HG02798 (cell line): ENCODE measurements at regions not wholly inside any gene's neighbourhood (a gene's known extent, or its start where the extent isn't known, plus 50 kb on each side); places are given as distances from the start of the nearest gene placed in this dataset.

ENCODE experiments used
- ATAC-seq: cut with Tn5 transposase; IDR thresholded peaks from one replicate; pipeline ENCODE4 v1.9.1; 2021; ENCODE audit warnings: mild to moderate bottlenecking; ENCODE audit not compliant: unreplicated experiment, poor library complexity

GRCh38 chr10:29176845-29177832, 111.7 kb upstream of the LYZL1 start:
- no peak for ATAC-seq

GRCh38 chr10:29181936-29182335, 106.9 kb upstream of the LYZL1 start:
- ATAC-seq = no peak

- ATAC-seq = no peak
Observed at GRCh38 chr10:29183301-29183945, 105.4 kb upstream of the LYZL1 start.

DNA sequence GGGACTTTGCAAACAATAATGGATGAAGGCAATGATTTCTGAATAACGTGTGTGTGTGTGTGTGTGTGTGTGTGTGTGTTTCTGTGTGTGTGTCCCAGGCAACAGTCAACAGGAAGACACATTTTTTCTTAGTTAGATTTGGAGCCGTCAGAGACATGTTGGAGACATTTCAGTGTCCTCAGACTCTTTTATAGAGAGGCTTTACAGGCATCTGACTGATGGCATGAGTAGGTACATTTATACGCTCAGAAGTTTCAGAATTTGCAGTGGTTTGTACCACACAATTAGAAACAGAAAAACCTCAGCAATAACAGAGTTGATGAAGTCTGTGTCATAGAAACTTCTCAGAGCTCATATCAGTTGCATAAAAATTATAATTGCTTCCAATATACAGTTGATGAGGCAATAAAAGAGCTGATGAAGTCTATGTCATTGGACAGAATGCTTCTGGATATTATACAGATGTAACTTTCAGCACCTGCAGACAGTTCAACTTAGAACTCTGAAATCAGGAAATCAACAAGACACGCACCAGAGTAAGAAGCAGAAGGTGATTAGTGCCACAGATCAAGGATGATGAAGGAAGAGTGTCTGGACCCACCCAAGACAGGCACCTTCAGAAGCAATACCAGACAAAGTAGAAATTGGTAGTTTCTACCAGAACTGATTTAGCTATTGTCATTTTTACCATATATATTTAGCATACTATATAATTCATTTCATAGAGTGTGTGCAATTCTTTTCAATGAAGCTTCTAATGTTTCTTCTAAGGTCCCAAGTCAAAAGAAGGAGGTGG, 104.5 kb upstream of the LYZL1 start:
- ATAC-seq = no peak

DNA sequence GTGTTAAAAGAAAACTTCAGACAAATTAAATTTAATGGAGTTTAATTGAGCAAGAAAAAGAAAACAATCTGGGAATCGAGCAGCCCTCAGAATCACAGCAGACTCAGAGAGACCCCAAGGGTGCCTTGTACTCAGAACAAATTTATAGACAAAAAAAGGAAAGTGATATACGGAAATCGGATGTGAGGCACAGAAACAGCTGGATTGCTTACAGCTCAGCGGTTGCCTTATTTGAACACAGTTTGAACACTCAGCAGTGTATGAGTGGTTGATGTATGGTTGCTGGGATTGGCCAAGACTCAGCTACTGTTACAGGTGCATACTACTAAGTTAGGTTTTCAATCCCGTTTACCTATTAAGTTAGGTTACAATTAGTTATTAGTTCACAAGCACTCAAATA, 103.8 kb upstream of the LYZL1 start:
- no peak for ATAC-seq

- no peak for ATAC-seq
Observed at GRCh38 chr10:29186221-29186620, 102.6 kb upstream of the LYZL1 start.

GRCh38 chr10:29189256-29189655, 99.6 kb upstream of the LYZL1 start:
- ATAC-seq = no peak

GRCh38 chr10:29191674-29192073, 97.2 kb upstream of the LYZL1 start:
- ATAC-seq = no peak

GRCh38 chr10:29199339-29199738, 89.5 kb upstream of the LYZL1 start:
- no peak for ATAC-seq

GRCh38 chr10:29199941-29200679, 88.8 kb upstream of the LYZL1 start:
- no peak for ATAC-seq

GRCh38 chr10:29202386-29202940, 86.4 kb upstream of the LYZL1 start:
- no peak for ATAC-seq

DNA sequence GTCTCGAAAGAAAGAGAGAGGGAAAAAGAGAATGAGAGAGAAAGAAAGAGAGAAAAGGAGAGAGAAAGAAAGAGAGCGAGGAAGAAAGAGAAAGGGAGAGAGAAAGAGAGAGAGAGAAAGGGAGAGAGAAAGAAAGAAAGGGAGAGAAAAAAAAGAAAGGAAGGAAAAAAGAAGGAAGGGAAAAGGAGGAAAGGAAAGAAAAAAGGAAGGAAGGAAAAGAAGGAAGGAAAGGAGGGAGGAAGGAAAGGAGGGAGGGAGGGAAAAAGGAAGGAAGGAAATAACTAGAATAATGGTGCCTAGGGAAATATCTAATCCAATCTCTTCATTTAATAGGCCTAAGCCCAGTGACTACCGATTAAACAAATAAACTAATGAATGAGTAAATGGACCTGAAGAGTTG, 85.4 kb upstream of the LYZL1 start:
- ATAC-seq = no peak

DNA sequence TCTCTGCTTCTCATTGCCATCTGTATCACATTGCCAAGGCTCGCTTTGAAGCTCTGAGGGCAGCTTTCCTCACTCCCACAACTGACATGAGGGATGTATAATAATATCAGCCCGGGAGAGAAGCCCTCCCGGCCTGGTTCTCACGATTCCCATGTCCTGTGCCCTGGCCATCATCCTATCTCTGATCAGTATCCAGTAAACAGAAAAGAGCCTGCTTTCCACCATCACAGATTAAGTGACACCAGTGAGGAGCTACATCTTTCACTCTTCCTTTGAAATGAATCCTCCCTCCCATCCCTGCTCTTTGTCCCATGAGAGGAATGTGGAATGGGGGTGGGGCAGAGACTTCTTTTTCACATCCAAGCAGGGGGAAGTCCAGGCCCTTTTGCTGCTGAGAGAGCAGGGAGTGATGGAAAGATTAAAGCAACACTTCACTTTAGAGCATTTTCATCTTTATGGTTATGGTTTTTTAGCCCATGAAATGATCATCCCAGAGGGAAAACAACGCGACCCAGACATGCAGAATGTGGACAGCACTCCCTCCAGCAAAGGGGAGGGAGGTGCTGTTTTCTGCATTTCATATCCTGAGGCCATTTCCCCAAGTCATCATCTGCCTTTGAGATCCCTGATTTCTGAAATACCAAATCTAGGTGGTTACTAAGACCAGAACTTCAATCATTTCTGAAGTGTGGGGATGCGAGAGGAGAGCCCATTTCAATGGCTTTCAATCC, 84.6 kb upstream of the LYZL1 start:
- no peak for ATAC-seq

GRCh38 chr10:29205787-29206186, 83.1 kb upstream of the LYZL1 start:
- no peak for ATAC-seq

- ATAC-seq = no peak
Observed at GRCh38 chr10:29208845-29209244, 80.0 kb upstream of the LYZL1 start.

DNA sequence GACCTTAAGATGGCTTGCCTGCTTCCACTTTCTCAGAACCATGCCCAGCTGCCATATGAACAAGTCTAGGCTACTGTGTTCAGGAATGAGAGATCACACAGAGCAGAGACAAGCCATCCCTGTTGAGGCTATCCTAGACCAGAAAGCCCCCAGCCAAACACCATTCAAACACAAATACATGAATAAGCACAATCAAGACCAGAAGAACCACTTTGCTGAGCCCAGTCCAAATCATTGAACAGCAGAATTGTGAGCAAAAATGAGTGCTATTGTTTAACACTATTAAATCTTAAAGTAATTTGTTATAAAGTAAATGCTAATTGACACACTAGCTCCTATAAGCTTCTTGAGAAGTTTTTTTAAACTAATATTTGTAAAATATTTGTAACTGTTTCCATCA, 79.0 kb upstream of the LYZL1 start:
- no peak for ATAC-seq

DNA sequence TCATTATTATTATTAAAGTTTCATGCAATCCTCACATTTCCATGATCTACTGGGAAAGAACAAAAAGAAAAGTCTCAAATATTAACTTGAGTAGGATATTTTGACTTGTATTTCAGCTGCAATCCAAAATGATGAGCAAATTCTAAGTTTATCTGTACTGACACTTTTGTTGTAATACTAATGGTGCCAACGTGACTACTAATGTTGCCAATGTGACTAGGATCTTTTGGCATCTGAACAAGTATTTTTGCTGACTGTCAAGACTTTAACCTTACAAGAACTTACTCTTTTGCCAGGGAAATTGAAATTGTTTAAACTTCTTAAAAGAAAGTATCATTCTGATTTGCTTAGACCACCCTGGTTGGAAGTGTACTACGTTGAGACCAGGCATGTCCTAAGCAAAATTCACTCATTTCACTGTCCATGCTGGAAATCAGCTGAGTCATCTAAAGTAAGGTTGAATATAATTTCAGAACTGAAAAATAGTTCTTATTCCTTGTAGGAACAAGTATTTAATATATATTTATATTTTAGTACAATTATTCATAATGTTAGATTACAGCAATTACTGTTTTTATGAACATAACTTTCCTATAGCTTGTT, 78.5 kb upstream of the LYZL1 start:
- no peak for ATAC-seq

GRCh38 chr10:29212597-29212996, 76.3 kb upstream of the LYZL1 start:
- ATAC-seq = no peak

GRCh38 chr10:29214551-29214950, 74.3 kb upstream of the LYZL1 start:
- no peak for ATAC-seq
